GM06990 (cell line): ENCODE measurements at regions not wholly inside any gene's neighbourhood (a gene's known extent, or its start where the extent isn't known, plus 50 kb on each side); places are given as distances from the start of the nearest gene placed in this dataset.
"Not testable (repeated sequence)": the region's sequence is repeated elsewhere in the genome, so short reads cannot be mapped to it uniquely, and the experiment has no call there.

Source experiments
- DNase-seq: peaks from one replicate; pipeline ENCODE4 v3.0.0-alpha.2; 2011; ENCODE audit not compliant: insufficient read length; ENCODE audit errors: extremely low read depth
- H3K27me3 ChIP-seq: replicated peaks from 2 replicates; pipeline ENCODE4 v1.6.0; 2011; ENCODE audit warnings: low read length; ENCODE audit not compliant: control insufficient read depth, insufficient read depth
- H3K36me3 ChIP-seq: 2 replicates; pipeline ENCODE4 v1.5.1; 2011; ENCODE audit warnings: low read length; ENCODE audit not compliant: control insufficient read depth, insufficient read depth
- H3K4me3 ChIP-seq: replicated peaks from 2 replicates; pipeline ENCODE4 v1.5.1; 2011; ENCODE audit warnings: low read depth, mild to moderate bottlenecking, control low read depth, low read length
- CTCF ChIP-seq: IDR thresholded peaks from 2 replicates; pipeline ENCODE4 v1.5.1; 2011; ENCODE audit warnings: low read length, control low read depth, mild to moderate bottlenecking, inconsistent platforms; ENCODE audit not compliant: insufficient read depth, poor library complexity, severe bottlenecking

GRCh38 chr17:31649302-31649701 is 209.7 kb downstream of the COPRS start:
- no peak for DNase-seq
- no peak overlapping the region for H3K4me3 ChIP-seq
- TF ChIP-seq CTCF: no peak
- H3K27me3 ChIP-seq: peaks cover 3% of the 10 kb centered on the region
- H3K36me3 ChIP-seq: no peaks in the 10 kb centered on the region

GRCh38 chr17:31647661-31648060 is 211.4 kb downstream of the COPRS start:
- no peaks in the 10 kb centered on the region for H3K36me3 ChIP-seq
- no peak overlapping the region for H3K4me3 ChIP-seq
- H3K27me3 ChIP-seq: no peaks in the 10 kb centered on the region
- no peak for DNase-seq
- no peak for TF ChIP-seq CTCF

GRCh38 chr17:31646642-31647041 is 212.4 kb downstream of the COPRS start:
- TF ChIP-seq CTCF: no peak
- DNase-seq: no peak
- H3K4me3 ChIP-seq: no peak overlapping the region
- H3K36me3 ChIP-seq: no peaks in the 10 kb centered on the region
- no peaks in the 10 kb centered on the region for H3K27me3 ChIP-seq

- TF ChIP-seq CTCF: peak; percentile 8
- Histone ChIP-seq H3K4me3 (no peak overlapping the region), H3K36me3 (no peaks in the 10 kb centered on the region), H3K27me3 (no peaks in the 10 kb centered on the region)
- no peak for DNase-seq
Measured at GRCh38 chr17:31645351-31645750, 213.7 kb downstream of the COPRS start.

GRCh38 chr17:31631766-31632165 is 227.3 kb downstream of the COPRS start:
- Histone ChIP-seq H3K27me3 (no peaks in the 10 kb centered on the region), H3K4me3 (no peak overlapping the region), H3K36me3 (no peaks in the 10 kb centered on the region)
- no peak for TF ChIP-seq CTCF
- DNase-seq: no peak

- H3K36me3 ChIP-seq, H3K27me3 ChIP-seq, H3K4me3 ChIP-seq, DNase-seq: not testable (repeated sequence)
Measured at GRCh38 chr17:31630866-31631265, 228.2 kb downstream of the COPRS start.
